DMS53 (cell line): ENCODE measurements at regions not wholly inside any gene's neighbourhood (a gene's known extent, or its start where the extent isn't known, plus 50 kb on each side); places are given as distances from the start of the nearest gene placed in this dataset.

Experiments
- DNase-seq: peaks from one replicate; lab custom pipeline; 2025; lab: John Stamatoyannopoulos, UW

DNA sequence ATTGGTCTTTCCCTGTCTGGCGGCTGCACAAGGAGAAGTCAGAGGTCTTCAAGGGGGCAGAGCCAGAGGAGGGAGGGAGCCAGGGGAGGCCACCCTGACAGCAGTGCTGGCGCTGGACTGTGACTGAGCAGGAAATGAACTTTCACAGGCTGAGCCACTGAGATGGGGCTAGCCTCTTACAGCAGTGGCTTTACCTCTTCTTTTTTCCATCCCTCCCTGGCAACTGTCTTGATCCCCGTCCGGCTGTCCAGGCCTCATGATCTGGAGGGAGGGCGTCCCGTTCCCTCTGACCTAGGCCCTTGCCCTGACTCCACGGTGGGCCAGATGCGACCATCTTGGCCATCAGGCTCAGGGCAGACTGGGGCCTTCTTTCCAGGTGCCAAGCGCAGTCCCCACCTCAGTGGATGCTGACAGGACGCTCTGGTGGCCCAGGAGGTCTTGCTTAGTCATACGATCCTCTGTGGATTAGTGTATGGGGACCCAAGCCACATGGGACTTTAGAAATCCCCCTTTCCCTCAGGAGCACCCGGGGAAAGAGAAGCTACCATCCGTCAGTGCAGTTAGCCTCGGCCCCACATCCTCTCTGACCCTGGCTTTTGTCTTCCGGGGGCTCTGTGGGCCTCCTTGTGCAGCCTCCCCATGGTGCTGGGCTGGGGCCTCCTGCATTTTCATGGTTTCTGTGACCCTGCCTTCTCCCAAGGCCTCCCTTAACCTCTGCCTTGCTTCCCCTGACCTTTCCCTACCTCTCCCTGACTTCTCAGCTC is 57.4 kb upstream of the CCDC167 start:
- no peak for DNase-seq

DNA sequence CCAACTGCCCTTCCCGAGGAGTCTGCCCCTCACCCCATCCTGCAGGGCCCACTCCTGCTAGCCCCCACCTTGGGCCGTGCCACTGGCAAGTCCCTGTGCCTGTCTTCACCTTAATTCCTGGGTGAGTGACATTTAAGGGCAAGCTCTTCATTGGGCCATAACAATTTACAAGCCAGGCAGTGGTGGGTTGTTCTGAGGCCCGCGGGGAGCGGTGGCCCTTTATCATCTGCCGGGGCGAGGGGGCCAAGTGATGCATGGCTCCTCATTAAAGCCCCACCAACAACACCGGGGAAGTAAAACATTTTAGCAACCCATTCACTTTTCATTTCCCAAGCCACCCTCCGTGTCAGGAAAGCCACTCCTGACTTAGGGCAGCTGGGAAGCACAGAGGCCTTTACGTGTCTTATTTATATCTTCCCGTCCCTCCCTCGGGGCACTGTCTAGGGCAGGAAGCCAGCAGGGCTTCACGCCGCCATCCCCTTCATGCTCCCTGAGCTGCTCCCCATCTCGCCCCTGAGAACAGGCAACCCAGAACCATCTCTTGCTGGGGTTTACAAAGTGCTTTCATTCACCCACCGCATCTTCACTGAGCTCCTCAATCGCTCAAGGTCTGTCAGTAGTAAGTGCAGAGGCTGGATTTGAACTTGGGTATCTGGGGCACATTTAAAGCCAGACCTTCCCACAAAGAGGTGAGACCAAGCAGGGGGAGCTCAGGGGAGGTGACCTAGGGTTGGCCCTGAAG is 55.5 kb upstream of the CCDC167 start:
- no peak for DNase-seq

DNA sequence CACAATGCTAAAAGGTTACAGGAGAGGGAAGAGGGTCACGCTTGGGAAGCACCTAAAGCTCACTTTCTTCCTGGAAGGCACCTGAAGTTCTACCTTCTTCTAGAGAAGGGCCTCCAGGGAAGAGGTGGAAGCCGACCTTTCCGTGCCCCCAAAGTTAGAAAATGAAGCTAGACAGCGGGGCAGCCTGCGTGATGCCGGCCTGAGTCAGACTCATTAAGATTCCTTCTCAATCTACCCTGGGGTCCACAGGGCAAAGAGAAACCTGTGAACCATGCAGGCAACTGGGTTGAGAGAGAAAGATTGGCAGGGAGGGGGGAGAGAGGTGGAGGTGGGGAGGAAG is 54.8 kb upstream of the CCDC167 start:
- DNase-seq, result no peak

DNA sequence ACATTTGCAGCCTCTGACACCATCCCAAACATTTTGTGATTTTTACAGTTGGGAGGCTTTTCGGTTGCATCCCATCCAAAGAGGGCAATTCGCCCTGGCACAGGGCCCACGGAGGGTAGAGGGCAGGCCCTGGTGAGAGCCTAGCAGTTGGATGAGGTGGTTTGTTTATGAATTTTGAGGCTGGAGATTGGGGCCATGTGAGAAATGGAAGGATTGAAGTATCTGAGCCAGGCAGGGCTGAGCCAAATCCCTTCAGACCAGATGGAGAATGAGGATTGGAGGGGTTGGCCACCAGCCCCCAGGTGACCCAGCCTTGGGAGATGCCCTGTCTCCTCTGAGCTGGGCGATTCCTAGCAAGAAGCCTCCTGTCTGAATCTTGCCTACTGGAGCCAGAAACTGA is 52.6 kb upstream of the CCDC167 start:
- no peak for DNase-seq

DNA sequence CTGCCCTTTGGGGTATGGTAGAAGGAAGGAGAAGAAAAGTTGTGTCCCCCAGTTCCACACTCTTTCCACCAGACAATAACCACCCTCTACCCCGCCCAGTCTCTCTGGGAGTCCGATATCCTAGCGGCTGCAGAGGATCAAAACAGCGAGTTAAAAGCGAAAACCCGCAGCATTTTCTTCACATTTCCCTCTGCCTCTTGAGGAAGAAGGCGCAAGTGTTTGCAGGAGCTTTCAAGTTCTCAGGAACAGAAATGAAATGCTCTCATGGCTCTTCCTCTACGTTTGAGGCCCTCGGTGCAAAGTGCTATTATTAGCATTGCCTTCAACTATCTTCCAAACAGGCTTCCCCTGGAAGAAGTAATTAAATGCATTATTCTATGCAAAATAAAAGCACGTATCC is 52.2 kb upstream of the CCDC167 start:
- no peak for DNase-seq

DNA sequence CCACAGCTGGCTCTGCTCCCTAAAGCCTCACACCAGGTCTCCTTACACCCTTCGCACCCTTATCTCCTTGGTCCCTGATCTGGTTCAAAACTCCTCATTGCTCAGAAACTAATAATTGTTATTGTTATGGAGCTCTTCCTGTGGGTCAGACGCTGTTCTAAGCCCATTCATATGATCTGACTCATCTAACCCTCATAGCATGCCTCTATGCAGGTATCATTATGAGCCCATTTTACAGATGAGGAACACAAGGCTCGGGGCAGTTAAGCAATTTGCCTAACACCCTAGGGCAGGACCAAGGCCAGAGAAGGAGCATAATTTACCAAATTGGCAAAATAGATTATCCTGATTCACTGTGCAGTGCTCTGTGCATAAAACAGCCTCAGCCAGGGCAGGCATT is 51.8 kb upstream of the CCDC167 start:
- DNase-seq, result no peak

DNA sequence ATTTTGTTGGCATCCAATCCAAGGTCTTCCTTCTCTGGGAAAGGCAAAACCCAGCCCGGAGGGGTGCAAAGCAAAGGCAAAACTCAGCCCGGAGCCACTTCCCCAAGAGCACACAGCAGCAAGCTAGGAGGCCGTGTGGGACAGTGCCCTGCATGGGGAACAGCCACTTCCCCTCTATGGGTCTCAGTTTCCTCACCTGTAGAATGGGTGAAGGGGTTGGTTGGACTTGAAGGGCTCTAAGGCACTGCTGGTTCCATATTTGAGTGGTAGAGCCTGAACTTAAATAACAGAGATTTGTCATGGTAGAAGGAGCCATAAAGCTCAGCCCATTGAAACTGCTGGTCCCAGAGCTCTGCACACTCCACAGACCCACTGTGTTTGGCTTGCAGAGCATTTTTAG is 51.3 kb upstream of the CCDC167 start:
- no peak for DNase-seq

DNA sequence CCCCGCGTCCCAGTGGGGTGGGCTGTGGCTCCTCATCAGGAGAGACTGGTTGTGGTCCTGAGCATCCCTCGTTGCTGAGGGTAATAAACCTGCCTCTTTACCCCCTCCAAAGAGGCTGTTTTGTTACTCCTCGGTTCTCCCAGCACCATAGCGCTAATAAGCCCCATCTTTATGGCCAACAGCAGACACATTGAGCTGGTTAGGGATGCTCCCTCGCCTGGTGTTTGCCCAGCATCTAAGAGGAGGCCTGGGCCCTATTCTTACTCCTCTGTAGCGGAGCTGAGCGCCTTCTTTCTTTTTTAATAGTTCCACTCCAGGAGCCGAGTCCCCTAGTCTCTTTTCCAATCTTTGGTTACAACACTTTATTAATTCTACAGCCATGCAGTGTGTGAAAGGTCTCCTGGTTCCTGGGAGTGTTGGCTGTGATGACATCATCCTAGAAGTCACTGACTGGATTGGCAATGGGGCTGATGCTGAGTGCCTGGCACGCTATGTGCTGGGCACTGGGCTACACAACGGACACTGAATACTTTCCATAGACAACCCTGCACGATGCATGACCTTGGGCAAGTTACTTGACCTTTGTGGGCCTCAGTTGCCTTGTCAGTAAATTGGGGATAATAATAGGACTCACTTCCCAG is 50.6 kb upstream of the CCDC167 start:
- no peak for DNase-seq

DNA sequence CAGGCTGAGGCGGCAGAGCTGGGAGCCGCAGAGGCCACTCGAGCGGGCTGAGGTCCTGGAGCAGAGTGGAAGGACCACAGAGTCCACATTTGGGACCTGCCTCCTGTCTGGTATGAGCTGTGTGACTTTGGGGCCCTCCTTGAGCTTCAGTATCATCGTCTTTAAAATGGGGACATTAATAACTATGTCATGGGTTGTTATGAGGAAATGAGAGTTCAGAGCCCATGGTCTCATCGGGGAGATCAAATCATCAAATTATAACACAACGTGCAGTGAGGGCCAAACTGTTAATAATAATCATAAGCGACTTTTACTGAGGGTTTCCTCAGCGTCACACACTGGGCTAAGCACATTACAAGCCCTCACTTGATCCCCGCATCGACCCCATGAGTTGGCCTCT is 49.9 kb upstream of the CCDC167 start:
- DNase-seq, result no peak
